Trophoblast cell (in vitro differentiated cells and primary cell): ENCODE measurements at regions not wholly inside any gene's neighbourhood (a gene's known extent, or its start where the extent isn't known, plus 50 kb on each side); places are given as distances from the start of the nearest gene placed in this dataset.
"Not testable (repeated sequence)": the region's sequence is repeated elsewhere in the genome, so short reads cannot be mapped to it uniquely, and the experiment has no call there.

ENCODE experiments used
- DNase-seq, 2 donors: peaks; one replicate each; pipeline ENCODE4 v3.0.0-alpha.2; 2016
- H2AFZ ChIP-seq: 2 replicates; pipeline ENCODE4 v1.6.1; 2013; ENCODE audit warnings: low read length, moderate library complexity, mild to moderate bottlenecking; ENCODE audit not compliant: insufficient read depth, poor library complexity
- H2AK5ac ChIP-seq: 2 replicates; pipeline ENCODE4 v1.6.1; 2013; ENCODE audit warnings: mild to moderate bottlenecking, low read length
- H2BK120ac ChIP-seq: 2 replicates; pipeline ENCODE4 v1.6.1; 2013; ENCODE audit warnings: low read length, mild to moderate bottlenecking, moderate library complexity; ENCODE audit not compliant: insufficient read depth, poor library complexity
- H2BK12ac ChIP-seq: 2 replicates; pipeline ENCODE4 v1.6.1; 2013; ENCODE audit warnings: mild to moderate bottlenecking, low read length, moderate library complexity
- H2BK5ac ChIP-seq: 2 replicates; pipeline ENCODE4 v1.6.1; 2013; ENCODE audit warnings: low read length, low read depth, moderate library complexity, mild to moderate bottlenecking; ENCODE audit not compliant: poor library complexity
- H3K14ac ChIP-seq: 2 replicates; pipeline ENCODE4 v1.6.1; 2013; ENCODE audit warnings: mild to moderate bottlenecking, low read length
- H3K18ac ChIP-seq: 2 replicates; pipeline ENCODE4 v1.6.1; 2013; ENCODE audit warnings: mild to moderate bottlenecking, low read length
- H3K23ac ChIP-seq: 2 replicates; pipeline ENCODE4 v1.6.1; 2013; ENCODE audit warnings: low read length
- H3K27ac ChIP-seq: 2 replicates; pipeline ENCODE4 v1.5.1; 2013; ENCODE audit warnings: low read depth, mild to moderate bottlenecking, inconsistent platforms, low read length, moderate library complexity
- H3K27me3 ChIP-seq: 2 replicates; pipeline ENCODE4 v1.6.1; 2013; ENCODE audit warnings: inconsistent platforms, mild to moderate bottlenecking, low read length, moderate library complexity; ENCODE audit not compliant: insufficient read depth
- H3K36me3 ChIP-seq, 2 experiments: 1 replicate in 1 of 2; 2 replicates in 1 of 2; pipeline ENCODE4 v1.6.1; 2013; ENCODE audit warnings: low read length in 2 of 2, mild to moderate bottlenecking in 2 of 2, moderate library complexity in 1 of 2; ENCODE audit not compliant: insufficient read depth in 2 of 2, control insufficient read depth in 1 of 2
- H3K4ac ChIP-seq: 2 replicates; pipeline ENCODE4 v1.6.1; 2013; ENCODE audit warnings: low read depth, mild to moderate bottlenecking, low read length, moderate library complexity
- H3K4me1 ChIP-seq, 2 experiments: 1 replicate in 1 of 2; 2 replicates in 1 of 2; pipeline ENCODE4 v1.6.1; 2013; ENCODE audit warnings: low read length in 2 of 2, mild to moderate bottlenecking in 2 of 2, moderate library complexity in 1 of 2; ENCODE audit not compliant: insufficient read depth in 2 of 2, control insufficient read depth in 1 of 2
- H3K4me2 ChIP-seq: 2 replicates; pipeline ENCODE4 v1.6.1; 2013; ENCODE audit warnings: inconsistent platforms, mild to moderate bottlenecking, low read length, moderate library complexity
- H3K4me3 ChIP-seq: 2 replicates; pipeline ENCODE4 v1.5.1; 2013; ENCODE audit warnings: mild to moderate bottlenecking, low read depth, low read length, inconsistent platforms
- H3K79me1 ChIP-seq: one replicate; pipeline ENCODE4 v1.6.1; 2013; ENCODE audit warnings: low read length
- H3K79me2 ChIP-seq: 2 replicates; pipeline ENCODE4 v1.6.1; 2013; ENCODE audit warnings: low read length, mild to moderate bottlenecking; ENCODE audit not compliant: control insufficient read depth, insufficient read depth, poor library complexity
- H3K9ac ChIP-seq: 2 replicates; pipeline ENCODE4 v1.6.1; 2013; ENCODE audit warnings: mild to moderate bottlenecking, low read length
- H3K9me3 ChIP-seq: 2 replicates; pipeline ENCODE4 v1.6.1; 2013; ENCODE audit warnings: low read depth, mild to moderate bottlenecking, control low read depth, inconsistent platforms, low read length; ENCODE audit not compliant: insufficient read depth
- H4K12ac ChIP-seq: 2 replicates; pipeline ENCODE4 v1.6.1; 2013; ENCODE audit warnings: low read depth, mild to moderate bottlenecking, low read length, moderate library complexity
- H4K8ac ChIP-seq: 2 replicates; pipeline ENCODE4 v1.6.1; 2013; ENCODE audit warnings: low read depth, mild to moderate bottlenecking, low read length, moderate library complexity
- H4K91ac ChIP-seq: one replicate; pipeline ENCODE4 v1.6.1; 2013; ENCODE audit warnings: low read depth, mild to moderate bottlenecking, low read length, moderate library complexity
- WGBS: extraction: QIAGEN DNeasy Blood & Tissue Kit; methylation state at CpG from one replicate; pipeline ENCODE4 v1.1.7; 2013; ENCODE audit warnings: missing lambda C conversion rate; ENCODE audit not compliant: insufficient read length, insufficient coverage; ENCODE audit errors: extremely low coverage; 5-methylcytosine and 5-hydroxymethylcytosine counted together

GRCh38 chr14:57122129-57122528, 146.6 kb downstream of the EXOC5 start:
- Histone ChIP-seq H2AK5ac (no peak overlapping the region), H2BK120ac (no peak overlapping the region), H3K18ac (no peak overlapping the region), H2BK5ac (no peak overlapping the region), H3K9ac (no peak overlapping the region), H3K4me1 (no peaks in the 10 kb centered on the region), H2BK12ac (no peak overlapping the region), H4K91ac (no peak overlapping the region), H3K23ac (no peak overlapping the region), H3K36me3 (no peaks in the 10 kb centered on the region), H3K9me3 (no peaks in the 10 kb centered on the region), H4K8ac (no peak overlapping the region), H3K79me2 (no peaks in the 10 kb centered on the region), H3K4me2 (no peak overlapping the region), H2AFZ (no peak overlapping the region), H3K27ac (no peak overlapping the region), H3K79me1 (no peaks in the 10 kb centered on the region), H3K14ac (no peak overlapping the region), H3K4ac (no peak overlapping the region), H3K4me3 (no peak overlapping the region), H4K12ac (no peak overlapping the region), H3K27me3 (no peaks in the 10 kb centered on the region)
- WGBS = no CpG with 5 or more reads among the region's 3 CpGs
- DNase-seq = no peak

GRCh38 chr14:57112072-57112807, 156.5 kb downstream of the EXOC5 start:
- no CpG with 5 or more reads among the region's 32 CpGs for WGBS

GRCh38 chr14:57110411-57110810, 158.3 kb downstream of the EXOC5 start:
- DNase-seq, H3K23ac ChIP-seq, H3K79me2 ChIP-seq, H3K27me3 ChIP-seq, H3K79me1 ChIP-seq, H2BK12ac ChIP-seq, H2AFZ ChIP-seq, H3K4ac ChIP-seq, H4K12ac ChIP-seq, H3K36me3 ChIP-seq, H3K9me3 ChIP-seq, H3K4me3 ChIP-seq, H3K27ac ChIP-seq, H3K4me1 ChIP-seq, H3K4me2 ChIP-seq, H2BK120ac ChIP-seq, H3K18ac ChIP-seq, H4K8ac ChIP-seq, H4K91ac ChIP-seq, H3K9ac ChIP-seq, H3K14ac ChIP-seq, H2AK5ac ChIP-seq, H2BK5ac ChIP-seq: not testable (repeated sequence)
- no CpG with 5 or more reads among the region's 4 CpGs for WGBS

More at GRCh38 chr14:57112072-57112807, 156.5 kb downstream of the EXOC5 start:
- not testable (repeated sequence) for H2BK5ac ChIP-seq, H3K79me2 ChIP-seq, H3K4me2 ChIP-seq, H3K4me1 ChIP-seq, H2BK12ac ChIP-seq, H3K9ac ChIP-seq, H3K9me3 ChIP-seq, H3K4ac ChIP-seq, H3K27me3 ChIP-seq, H3K23ac ChIP-seq, H3K14ac ChIP-seq, H2AFZ ChIP-seq, H3K36me3 ChIP-seq, H4K12ac ChIP-seq, H2BK120ac ChIP-seq, H2AK5ac ChIP-seq, H3K79me1 ChIP-seq, H3K18ac ChIP-seq, H4K91ac ChIP-seq
- peak overlapping the region; percentile 61 for H3K4me3 ChIP-seq
- H4K8ac ChIP-seq = peak overlapping the region; percentile 54
- H3K27ac ChIP-seq = peak overlapping the region; percentile 17
- DNase-seq = peak in 1 of 2 donors; percentile 27

GRCh38 chr14:57091030-57091608, 177.6 kb downstream of the EXOC5 start:
- Histone ChIP-seq H3K4ac (no peak overlapping the region), H3K4me3 (no peak overlapping the region), H3K18ac (no peak overlapping the region), H3K79me2 (no peaks in the 10 kb centered on the region), H4K12ac (no peak overlapping the region), H3K4me1 (no peaks in the 10 kb centered on the region), H3K27me3 (no peaks in the 10 kb centered on the region), H2BK12ac (no peak overlapping the region), H3K36me3 (no peaks in the 10 kb centered on the region), H3K9ac (no peak overlapping the region), H4K91ac (no peak overlapping the region), H3K9me3 (peaks cover 2% of the 10 kb centered on the region), H3K23ac (no peak overlapping the region), H2BK5ac (no peak overlapping the region), H2BK120ac (no peak overlapping the region), H3K27ac (no peak overlapping the region), H3K79me1 (no peaks in the 10 kb centered on the region), H3K14ac (no peak overlapping the region), H4K8ac (no peak overlapping the region), H2AK5ac (no peak overlapping the region), H3K4me2 (no peak overlapping the region), H2AFZ (no peak overlapping the region)
- WGBS = no CpG with 5 or more reads among the region's 13 CpGs
- no peak for DNase-seq
